OCI-LY7 (cell line): ENCODE measurements at regions not wholly inside any gene's neighbourhood (a gene's known extent, or its start where the extent isn't known, plus 50 kb on each side); places are given as distances from the start of the nearest gene placed in this dataset.

ENCODE experiments used
- CTCF ChIP-seq: fragments of 200-600 bp; sonication (generic); conservative IDR thresholded peaks from 2 replicates; pipeline ENCODE4 v1.5.1; 2014; ENCODE audit warnings: mild to moderate bottlenecking, antibody characterized with exemption, low read length, moderate library complexity, mixed read lengths
- EZH2phosphoT487 ChIP-seq: fragments of 200-600 bp; sonication (generic); IDR thresholded peaks from 2 replicates; pipeline ENCODE4 v1.6.1; 2018; ENCODE audit warnings: low read depth, borderline replicate concordance, mild to moderate bottlenecking, mixed run types, antibody characterized with exemption, low read length, moderate library complexity, mixed read lengths

DNA sequence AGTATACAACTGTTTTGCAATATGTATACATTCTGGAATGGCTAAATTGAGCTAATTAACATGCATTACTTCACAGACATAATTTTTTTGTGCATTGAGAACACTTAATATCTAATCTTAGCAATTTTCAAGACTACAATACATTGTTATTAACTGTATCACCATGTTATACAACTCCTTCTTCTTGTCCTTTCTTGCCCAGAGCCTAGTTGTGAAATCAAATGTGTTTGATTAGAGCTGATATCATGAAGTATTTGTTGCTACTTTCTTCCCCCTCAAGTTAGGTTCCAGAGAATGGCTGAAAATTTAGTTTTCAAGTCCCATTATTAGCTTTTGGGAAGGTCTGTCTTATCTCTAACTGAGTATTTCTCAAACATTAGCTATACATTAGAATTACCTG lies 607.8 kb downstream of the PSAT1 start:
- TF ChIP-seq CTCF (no peak), EZH2phosphoT487 (no peak)
